ENCODE measurements at regions not wholly inside any gene's neighbourhood (a gene's known extent, or its start where the extent isn't known, plus 50 kb on each side); places are given as distances from the start of the nearest gene placed in this dataset.

DNA sequence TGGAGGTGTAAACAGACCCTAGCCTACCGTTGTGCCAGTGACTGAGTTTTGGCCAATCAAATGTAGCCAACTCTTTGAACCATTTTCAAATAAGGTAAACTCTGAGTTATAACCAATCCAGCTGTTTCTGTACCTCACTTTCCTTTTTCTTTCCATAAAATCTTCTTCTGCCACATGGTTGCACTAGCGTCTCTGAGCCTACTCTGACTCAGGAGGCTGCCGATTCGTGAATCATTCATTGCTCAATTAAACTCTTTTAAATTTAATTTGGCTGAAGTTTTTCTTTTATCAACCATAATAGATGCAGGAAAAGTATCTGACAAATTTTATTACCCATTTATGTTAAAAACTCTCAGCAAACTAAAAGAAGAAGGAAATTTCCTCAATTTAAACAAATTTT lies 111.5 kb upstream of the LYPLAL1 start:
- no peak for DNase-seq (ENCODE audit: low read depth, low spot score)
- H3K9ac ChIP-seq (ENCODE audit: low read length) = no peak overlapping the region
- H3K27me3 ChIP-seq (ENCODE audit: insufficient read depth, low read length) = no peaks in the 10 kb centered on the region
- no peak overlapping the region for H3K4me2 ChIP-seq (ENCODE audit: low read length)
- H4K20me1 ChIP-seq (ENCODE audit: insufficient read depth) = no peaks in the 10 kb centered on the region
- no peak overlapping the region for H3K27ac ChIP-seq (ENCODE audit: low read depth, low read length)
- ChIA-PET CTCF (no interaction called here), POLR2A (no interaction called here), RAD21 (ENCODE audit: low non-redundant PET in 1 of 2, low total read pairs in 2 of 2, uncharacterized antibody in 2 of 2, unreplicated experiment in 2 of 2) (no interaction called here)
- TF ChIP-seq, protein P1, sequence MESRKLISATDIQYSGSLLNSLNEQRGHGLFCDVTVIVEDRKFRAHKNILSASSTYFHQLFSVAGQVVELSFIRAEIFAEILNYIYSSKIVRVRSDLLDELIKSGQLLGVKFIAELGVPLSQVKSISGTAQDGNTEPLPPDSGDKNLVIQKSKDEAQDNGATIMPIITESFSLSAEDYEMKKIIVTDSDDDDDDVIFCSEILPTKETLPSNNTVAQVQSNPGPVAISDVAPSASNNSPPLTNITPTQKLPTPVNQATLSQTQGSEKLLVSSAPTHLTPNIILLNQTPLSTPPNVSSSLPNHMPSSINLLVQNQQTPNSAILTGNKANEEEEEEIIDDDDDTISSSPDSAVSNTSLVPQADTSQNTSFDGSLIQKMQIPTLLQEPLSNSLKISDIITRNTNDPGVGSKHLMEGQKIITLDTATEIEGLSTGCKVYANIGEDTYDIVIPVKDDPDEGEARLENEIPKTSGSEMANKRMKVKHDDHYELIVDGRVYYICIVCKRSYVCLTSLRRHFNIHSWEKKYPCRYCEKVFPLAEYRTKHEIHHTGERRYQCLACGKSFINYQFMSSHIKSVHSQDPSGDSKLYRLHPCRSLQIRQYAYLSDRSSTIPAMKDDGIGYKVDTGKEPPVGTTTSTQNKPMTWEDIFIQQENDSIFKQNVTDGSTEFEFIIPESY (IDR thresholded peaks at IDR 0.05; ENCODE audit: extremely low read depth, insufficient replicate concordance, low read length) = no peak
- TF ChIP-seq ELF1 (IDR thresholded peaks at IDR 0.05; ENCODE audit: borderline replicate concordance, low read depth) = no peak
- TF ChIP-seq, protein P2, sequence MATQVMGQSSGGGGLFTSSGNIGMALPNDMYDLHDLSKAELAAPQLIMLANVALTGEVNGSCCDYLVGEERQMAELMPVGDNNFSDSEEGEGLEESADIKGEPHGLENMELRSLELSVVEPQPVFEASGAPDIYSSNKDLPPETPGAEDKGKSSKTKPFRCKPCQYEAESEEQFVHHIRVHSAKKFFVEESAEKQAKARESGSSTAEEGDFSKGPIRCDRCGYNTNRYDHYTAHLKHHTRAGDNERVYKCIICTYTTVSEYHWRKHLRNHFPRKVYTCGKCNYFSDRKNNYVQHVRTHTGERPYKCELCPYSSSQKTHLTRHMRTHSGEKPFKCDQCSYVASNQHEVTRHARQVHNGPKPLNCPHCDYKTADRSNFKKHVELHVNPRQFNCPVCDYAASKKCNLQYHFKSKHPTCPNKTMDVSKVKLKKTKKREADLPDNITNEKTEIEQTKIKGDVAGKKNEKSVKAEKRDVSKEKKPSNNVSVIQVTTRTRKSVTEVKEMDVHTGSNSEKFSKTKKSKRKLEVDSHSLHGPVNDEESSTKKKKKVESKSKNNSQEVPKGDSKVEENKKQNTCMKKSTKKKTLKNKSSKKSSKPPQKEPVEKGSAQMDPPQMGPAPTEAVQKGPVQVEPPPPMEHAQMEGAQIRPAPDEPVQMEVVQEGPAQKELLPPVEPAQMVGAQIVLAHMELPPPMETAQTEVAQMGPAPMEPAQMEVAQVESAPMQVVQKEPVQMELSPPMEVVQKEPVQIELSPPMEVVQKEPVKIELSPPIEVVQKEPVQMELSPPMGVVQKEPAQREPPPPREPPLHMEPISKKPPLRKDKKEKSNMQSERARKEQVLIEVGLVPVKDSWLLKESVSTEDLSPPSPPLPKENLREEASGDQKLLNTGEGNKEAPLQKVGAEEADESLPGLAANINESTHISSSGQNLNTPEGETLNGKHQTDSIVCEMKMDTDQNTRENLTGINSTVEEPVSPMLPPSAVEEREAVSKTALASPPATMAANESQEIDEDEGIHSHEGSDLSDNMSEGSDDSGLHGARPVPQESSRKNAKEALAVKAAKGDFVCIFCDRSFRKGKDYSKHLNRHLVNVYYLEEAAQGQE (IDR thresholded peaks at IDR 0.05; ENCODE audit: low read depth) = no peak
- no peak for TF ChIP-seq TCF7L2 (IDR thresholded peaks at IDR 0.05; ENCODE audit: borderline replicate concordance, extremely low read depth, insufficient read depth, insufficient read length)
- no peak for TF ChIP-seq SP1 (IDR thresholded peaks at IDR 0.05; ENCODE audit: low read depth)
- TF ChIP-seq SRF (IDR thresholded peaks at IDR 0.05; ENCODE audit: low read depth) = no peak
- TF ChIP-seq EGR1 (IDR thresholded peaks at IDR 0.05; ENCODE audit: low read depth) = no peak
- TF ChIP-seq, protein P3, sequence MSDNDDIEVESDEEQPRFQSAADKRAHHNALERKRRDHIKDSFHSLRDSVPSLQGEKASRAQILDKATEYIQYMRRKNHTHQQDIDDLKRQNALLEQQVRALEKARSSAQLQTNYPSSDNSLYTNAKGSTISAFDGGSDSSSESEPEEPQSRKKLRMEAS (IDR thresholded peaks at IDR 0.05) = no peak
- no peak for TF ChIP-seq YY1 (IDR thresholded peaks at IDR 0.05; ENCODE audit: extremely low read depth, insufficient replicate concordance, low read depth, low read length)
- TF ChIP-seq ZFX (IDR thresholded peaks at IDR 0.05) = no peak
- H3K9me2 ChIP-seq (ENCODE audit: insufficient read depth) = no peaks in the 10 kb centered on the region
- peaks cover 0 to 6% of the 10 kb centered on the region in 2 experiments; a peak in 1 of 4 replicates for H3K4me1 ChIP-seq (ENCODE audit: control insufficient read depth in 1 of 2, insufficient read depth in 2 of 2, low read length in 2 of 2)
- no peaks in the 10 kb centered on the region for H3K36me3 ChIP-seq (ENCODE audit: control insufficient read depth in 1 of 2, insufficient read depth in 2 of 2, low read length in 2 of 2)
- no TSS peak for BruUV-seq (replicated peaks)
- no peaks in the 10 kb centered on the region; a peak in 1 of 4 replicates for H3K9me3 ChIP-seq (ENCODE audit: control insufficient read depth in 1 of 2, insufficient read depth in 1 of 2, low read depth in 1 of 2, low read length in 2 of 2)
- intact Hi-C loops (cut with micrococcal nuclease) = loop anchor here (10.0 kb wide), 1 partner anchor 603 kb away; no protein-coding TSS in a partner anchor
- no peaks in the 10 kb centered on the region for H3K79me2 ChIP-seq (ENCODE audit: insufficient read depth, low read length)
- ATAC-seq = no peak
- no peak overlapping the region for H2AFZ ChIP-seq (ENCODE audit: low read depth, low read length, poor library complexity, severe bottlenecking)
- H3K4me3 ChIP-seq (replicated peaks in 1 of 2; ENCODE audit: low read depth in 1 of 2, low read length in 2 of 2) = no peak overlapping the region
